Esophagus squamous epithelium (tissue), 4 donors: ENCODE measurements at regions not wholly inside any gene's neighbourhood (a gene's known extent, or its start where the extent isn't known, plus 50 kb on each side); places are given as distances from the start of the nearest gene placed in this dataset.

Experiments used
- CTCF ChIP-seq, 6 experiments: fragments of 450-650 bp in 4 of 6; fragments of 200-600 bp in 2 of 6; sonication (generic) in 2 of 6; IDR thresholded peaks; one replicate each; pipeline ENCODE4 v1.5.1; 2016 to 2019; ENCODE audit warnings: antibody characterized with exemption in 6 of 6, mild to moderate bottlenecking in 4 of 6, moderate library complexity in 4 of 6
- POLR2A ChIP-seq, 4 donors: fragments of 450-650 bp; IDR thresholded peaks; one replicate each; pipeline ENCODE4 v1.6.1; 2017; ENCODE audit warnings: antibody characterized with exemption in 4 of 4, mild to moderate bottlenecking in 4 of 4, moderate library complexity in 3 of 4

GRCh38 chr13:80888390-80888789 lies 547.5 kb upstream of the SPRY2 start:
- TF ChIP-seq CTCF (IDR thresholded peaks at IDR 0.05) (no peak), POLR2A (IDR thresholded peaks at IDR 0.05) (no peak)
